Natural killer cell (primary cell): ENCODE measurements at regions not wholly inside any gene's neighbourhood (a gene's known extent, or its start where the extent isn't known, plus 50 kb on each side); places are given as distances from the start of the nearest gene placed in this dataset.
"Not testable (repeated sequence)": the region's sequence is repeated elsewhere in the genome, so short reads cannot be mapped to it uniquely, and the experiment has no call there.

ENCODE experiments used
- ATAC-seq, 3 donors: fragments of 150-1000 bp in 2 of 3; fragments of 200-7000 bp in 1 of 3; cut with Tn5 transposase; 1 replicate in 1 of 3; 2 replicates in 2 of 3; pipeline ENCODE4 v1.10.0; 2021; ENCODE audit warnings: mild to moderate bottlenecking in 2 of 3, moderate library complexity in 2 of 3
- DNase-seq, 2 donors: peaks; one replicate each; pipeline versions ENCODE4 v3.0.0 to v3.0.0-alpha.2; 2013 to 2021; ENCODE audit warnings: mixed read lengths in 1 of 2
- H3K27ac ChIP-seq: one replicate; pipeline ENCODE4 v1.5.1; 2013; ENCODE audit warnings: mild to moderate bottlenecking, low read length
- H3K27me3 ChIP-seq: one replicate; pipeline ENCODE4 v1.6.1; 2013; ENCODE audit warnings: low read length; ENCODE audit not compliant: control insufficient read depth, insufficient read depth
- H3K36me3 ChIP-seq: one replicate; pipeline ENCODE4 v1.6.1; 2013; ENCODE audit warnings: low read length; ENCODE audit not compliant: control insufficient read depth, insufficient read depth
- H3K4me1 ChIP-seq: one replicate; pipeline ENCODE4 v1.6.1; 2013; ENCODE audit warnings: low read length; ENCODE audit not compliant: control insufficient read depth, insufficient read depth
- H3K4me3 ChIP-seq: one replicate; pipeline ENCODE4 v1.5.1; 2013; ENCODE audit warnings: low read length
- H3K9me3 ChIP-seq: one replicate; pipeline ENCODE4 v1.6.1; 2013; ENCODE audit warnings: low read length; ENCODE audit not compliant: control insufficient read depth, insufficient read depth
- H3K27ac Mint-ChIP-seq, 2 donors: one replicate each; pipeline ENCODE4 v1.8.0; 2022; ENCODE audit warnings: mild to moderate bottlenecking in 2 of 2, mixed read lengths in 2 of 2, moderate library complexity in 1 of 2
- H3K27me3 Mint-ChIP-seq, 2 donors: one replicate each; pipeline ENCODE4 v1.8.0; 2022; ENCODE audit warnings: low read depth in 2 of 2, mixed read lengths in 2 of 2
- H3K36me3 Mint-ChIP-seq: one replicate; pipeline ENCODE4 v1.8.0; 2022; ENCODE audit warnings: mixed read lengths
- H3K4me1 Mint-ChIP-seq, 2 donors: one replicate each; pipeline ENCODE4 v1.8.0; 2022; ENCODE audit warnings: mixed read lengths in 2 of 2
- H3K4me3 Mint-ChIP-seq: one replicate; pipeline ENCODE4 v1.8.0; 2022; ENCODE audit warnings: mild to moderate bottlenecking, moderate library complexity, mixed read lengths
- H3K9me3 Mint-ChIP-seq, 2 donors: one replicate each; pipeline ENCODE4 v1.8.0; 2022; ENCODE audit warnings: mixed read lengths in 2 of 2
- WGBS: methylation state at CpG from one replicate; pipeline ENCODE4 v1.1.7; 2013; ENCODE audit warnings: missing lambda C conversion rate; ENCODE audit not compliant: insufficient coverage; 5-methylcytosine and 5-hydroxymethylcytosine counted together
- intact Hi-C: fragments of 100-400 bp; cut with micrococcal nuclease; formaldehyde crosslinking; loops from one replicate; pipeline ENCODE4 v1.14.2; 2022
- TF ChIP-seq, protein P1 (sequence below): fragments of 200-600 bp; IDR thresholded peaks from one replicate; pipeline ENCODE4 v1.8.0; 2022; ENCODE audit warnings: antibody characterized with exemption

DNA sequence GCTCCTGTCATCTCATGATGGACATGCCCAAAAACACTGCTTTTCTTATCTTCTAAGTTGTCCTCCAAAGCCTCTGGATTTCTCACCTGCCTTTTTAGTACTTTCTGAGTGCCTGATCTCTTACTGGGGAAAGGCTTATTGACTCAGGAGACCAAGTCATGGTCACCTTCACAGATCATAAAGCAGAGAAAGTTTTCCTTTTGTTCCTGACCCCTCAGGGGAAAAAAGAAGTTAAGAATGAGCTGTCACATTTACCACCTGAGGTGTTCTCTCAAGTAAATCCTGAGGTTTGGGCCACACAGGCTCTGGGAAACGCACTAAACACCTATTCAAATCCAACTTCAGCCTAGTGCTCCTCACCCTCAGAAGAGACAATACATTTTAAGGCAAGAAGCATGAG, 119.3 kb upstream of the ALG10B start:
- H3K27me3 Mint-ChIP-seq, H3K36me3 Mint-ChIP-seq, H3K4me1 Mint-ChIP-seq, H3K27ac ChIP-seq, H3K36me3 ChIP-seq, H3K4me3 ChIP-seq, intact Hi-C loops, ATAC-seq, H3K9me3 ChIP-seq, H3K4me3 Mint-ChIP-seq, H3K27ac Mint-ChIP-seq, DNase-seq, H3K4me1 ChIP-seq, H3K27me3 ChIP-seq: not testable (repeated sequence)
- 57% methylated on average over 1 of the region's 1 CpG for WGBS
- H3K9me3 Mint-ChIP-seq, result peaks cover 2 to 12% of the 10 kb centered on the region in 2 donors

DNA sequence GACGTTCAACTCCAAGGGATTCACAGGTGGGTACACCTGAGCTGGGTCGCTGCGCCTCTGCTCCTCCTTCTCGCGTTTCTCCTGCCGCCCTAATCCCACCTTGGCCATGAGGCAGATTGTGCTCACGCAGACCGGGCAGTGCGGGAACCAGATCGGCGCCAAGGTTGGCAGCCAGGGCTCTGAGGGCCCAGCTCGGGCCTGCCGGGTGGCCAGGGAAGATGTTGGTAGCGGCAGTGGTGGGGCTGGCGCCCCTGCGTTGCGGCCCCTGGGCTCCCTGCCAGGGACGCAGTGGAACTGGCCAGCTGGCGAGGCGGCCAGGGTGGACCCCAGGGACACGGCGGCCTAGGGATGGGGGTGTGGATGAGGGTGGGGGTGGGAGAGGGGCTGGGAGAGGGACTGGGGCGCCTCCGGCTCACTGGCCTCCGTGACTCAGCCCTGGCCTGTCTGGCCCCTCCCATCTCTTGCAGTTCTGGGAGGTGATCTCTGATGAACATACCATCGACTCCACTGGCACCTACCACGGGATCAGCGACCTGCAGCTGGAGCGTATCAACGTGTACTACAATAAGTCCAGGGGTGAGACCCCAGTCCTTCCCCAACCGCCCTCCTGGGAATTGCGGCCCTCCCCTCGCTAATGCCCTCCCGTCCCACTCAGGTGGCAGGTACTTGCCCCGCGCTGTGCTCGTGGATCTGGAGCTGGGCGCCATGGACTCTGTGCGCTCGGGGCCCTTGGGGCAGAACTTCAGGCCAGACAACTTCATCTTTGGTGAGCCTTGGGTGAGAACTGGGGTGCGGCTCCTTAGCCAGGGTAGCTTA, 114.9 kb upstream of the ALG10B start:
- no peaks in the 10 kb centered on the region for H3K27me3 Mint-ChIP-seq
- Histone ChIP-seq H3K4me1 (no peaks in the 10 kb centered on the region), H3K27ac (no peak overlapping the region), H3K9me3 (peaks cover 24% of the 10 kb centered on the region), H3K27me3 (no peaks in the 10 kb centered on the region), H3K4me3 (no peak overlapping the region), H3K36me3 (no peaks in the 10 kb centered on the region)
- H3K9me3 Mint-ChIP-seq, result peaks cover 3 to 10% of the 10 kb centered on the region in 2 donors
- no peaks in the 10 kb centered on the region for H3K36me3 Mint-ChIP-seq
- intact Hi-C loops, result no loop called here
- no peak overlapping the region for H3K27ac Mint-ChIP-seq
- DNase-seq, result no peak
- no peaks in the 10 kb centered on the region for H3K4me1 Mint-ChIP-seq
- no peak overlapping the region for H3K4me3 Mint-ChIP-seq
- WGBS, result 95% methylated on average over 41 of the region's 41 CpGs
- ATAC-seq, result no peak
- TF ChIP-seq, protein P1, sequence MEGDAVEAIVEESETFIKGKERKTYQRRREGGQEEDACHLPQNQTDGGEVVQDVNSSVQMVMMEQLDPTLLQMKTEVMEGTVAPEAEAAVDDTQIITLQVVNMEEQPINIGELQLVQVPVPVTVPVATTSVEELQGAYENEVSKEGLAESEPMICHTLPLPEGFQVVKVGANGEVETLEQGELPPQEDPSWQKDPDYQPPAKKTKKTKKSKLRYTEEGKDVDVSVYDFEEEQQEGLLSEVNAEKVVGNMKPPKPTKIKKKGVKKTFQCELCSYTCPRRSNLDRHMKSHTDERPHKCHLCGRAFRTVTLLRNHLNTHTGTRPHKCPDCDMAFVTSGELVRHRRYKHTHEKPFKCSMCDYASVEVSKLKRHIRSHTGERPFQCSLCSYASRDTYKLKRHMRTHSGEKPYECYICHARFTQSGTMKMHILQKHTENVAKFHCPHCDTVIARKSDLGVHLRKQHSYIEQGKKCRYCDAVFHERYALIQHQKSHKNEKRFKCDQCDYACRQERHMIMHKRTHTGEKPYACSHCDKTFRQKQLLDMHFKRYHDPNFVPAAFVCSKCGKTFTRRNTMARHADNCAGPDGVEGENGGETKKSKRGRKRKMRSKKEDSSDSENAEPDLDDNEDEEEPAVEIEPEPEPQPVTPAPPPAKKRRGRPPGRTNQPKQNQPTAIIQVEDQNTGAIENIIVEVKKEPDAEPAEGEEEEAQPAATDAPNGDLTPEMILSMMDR, result no peak

DNA sequence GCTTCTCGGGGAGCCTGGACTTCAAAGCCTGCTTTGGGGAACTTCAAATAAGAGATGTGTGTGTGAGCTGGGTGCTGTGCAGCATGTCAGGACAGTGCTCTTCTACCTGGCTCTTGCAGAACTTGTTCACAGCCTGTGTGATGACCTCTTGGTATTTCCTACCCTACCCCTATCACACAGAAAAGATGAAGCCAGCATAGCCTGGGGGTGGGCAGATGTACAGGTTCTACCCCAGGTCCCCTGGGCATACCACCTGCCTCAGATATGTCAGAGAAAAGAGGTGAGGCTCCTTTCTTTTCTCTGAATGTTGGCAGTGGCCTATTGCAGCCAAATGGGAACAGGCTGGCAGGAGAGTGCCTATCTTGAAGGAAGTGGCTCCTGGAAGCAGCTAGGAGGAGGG, 111.7 kb upstream of the ALG10B start:
- ATAC-seq (no peak), DNase-seq (no peak)
- Histone ChIP-seq H3K27me3 (no peaks in the 10 kb centered on the region), H3K36me3 (no peaks in the 10 kb centered on the region), H3K27ac (no peak overlapping the region), H3K9me3 (peaks cover 29% of the 10 kb centered on the region), H3K4me3 (no peak overlapping the region), H3K4me1 (no peaks in the 10 kb centered on the region)
- Mint-ChIP-seq H3K27ac (no peak overlapping the region), H3K9me3 (peaks cover 3 to 10% of the 10 kb centered on the region in 2 donors), H3K36me3 (no peaks in the 10 kb centered on the region), H3K4me1 (no peaks in the 10 kb centered on the region), H3K4me3 (no peak overlapping the region), H3K27me3 (no peaks in the 10 kb centered on the region)
- intact Hi-C loops, result no loop called here
- TF ChIP-seq, protein P1, result no peak
- WGBS, result 82% methylated on average over 1 of the region's 1 CpG

DNA sequence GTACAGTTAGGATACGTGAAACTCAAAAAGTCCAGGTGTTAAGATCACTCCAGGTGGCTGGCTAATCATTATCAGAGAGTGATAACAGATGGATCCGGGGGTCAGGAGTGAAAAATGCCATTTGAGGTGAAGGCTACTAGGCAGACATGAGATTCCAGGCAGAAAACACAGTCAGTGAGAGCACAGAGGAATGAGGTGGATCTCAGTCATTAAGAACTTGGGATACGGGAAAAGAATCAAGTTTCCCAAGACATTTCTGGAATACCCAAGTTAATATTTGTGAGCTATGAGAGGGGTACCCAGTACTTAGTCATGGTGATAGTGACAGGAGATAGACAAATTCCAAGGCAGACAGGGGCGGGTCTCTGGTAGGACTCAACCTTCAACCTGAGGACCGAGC, 94.6 kb upstream of the ALG10B start:
- TF ChIP-seq, protein P1, result no peak
- 80% methylated on average over 5 of the region's 5 CpGs for WGBS
- no peaks in the 10 kb centered on the region for H3K9me3 ChIP-seq
- no peaks in the 10 kb centered on the region for H3K36me3 ChIP-seq
- H3K9me3 Mint-ChIP-seq, result peaks cover 9 to 10% of the 10 kb centered on the region in 2 donors
- no peaks in the 10 kb centered on the region for H3K36me3 Mint-ChIP-seq
- no peak overlapping the region for H3K4me3 Mint-ChIP-seq
- intact Hi-C loops, result no loop called here
- no peaks in the 10 kb centered on the region for H3K4me1 Mint-ChIP-seq
- no peaks in the 10 kb centered on the region for H3K27me3 Mint-ChIP-seq
- DNase-seq (no peak), ATAC-seq (no peak)
- H3K27ac ChIP-seq, result no peak overlapping the region
- H3K4me1 ChIP-seq, result no peaks in the 10 kb centered on the region
- H3K4me3 ChIP-seq, result no peak overlapping the region
- H3K27ac Mint-ChIP-seq, result no peak overlapping the region
- H3K27me3 ChIP-seq, result no peaks in the 10 kb centered on the region

DNA sequence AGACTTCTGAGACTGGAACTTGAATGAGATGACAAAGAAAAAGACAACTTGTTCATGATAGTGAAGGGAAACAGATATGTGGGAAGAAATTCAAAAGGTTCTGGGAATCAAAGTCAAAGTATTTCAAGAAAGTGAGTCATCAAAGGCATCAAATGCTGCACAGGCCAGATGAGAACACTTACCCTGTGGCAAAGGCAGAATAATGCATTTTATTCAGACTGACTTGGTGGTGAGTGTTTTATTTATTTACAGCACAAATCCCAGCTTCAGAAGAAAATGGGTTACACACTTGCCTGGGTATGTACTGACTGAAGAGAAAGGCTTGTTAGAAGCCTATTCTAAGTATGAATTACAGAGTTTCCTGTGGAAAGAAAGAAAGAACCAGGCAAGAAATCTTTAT, 78.2 kb upstream of the ALG10B start:
- H3K27ac Mint-ChIP-seq, H3K4me3 Mint-ChIP-seq, H3K36me3 ChIP-seq, H3K27ac ChIP-seq, H3K4me1 Mint-ChIP-seq, DNase-seq, H3K27me3 Mint-ChIP-seq, H3K4me3 ChIP-seq, ATAC-seq, H3K9me3 ChIP-seq, H3K27me3 ChIP-seq, H3K4me1 ChIP-seq, intact Hi-C loops, H3K36me3 Mint-ChIP-seq: not testable (repeated sequence)
- peaks cover 16 to 20% of the 10 kb centered on the region in 2 donors for H3K9me3 Mint-ChIP-seq
